Endothelial cell of umbilical vein (primary cell): ENCODE measurements at regions not wholly inside any gene's neighbourhood (a gene's known extent, or its start where the extent isn't known, plus 50 kb on each side); places are given as distances from the start of the nearest gene placed in this dataset.

ENCODE experiments used
- BruUV-seq: library from RNA; stranded (reverse); fragments of 400-500 nt; replicated peaks from 2 replicates; lab custom pipeline; 2021; lab: Mats Ljungman, UMichigan
- CTCF ChIA-PET: fragments of 300-600, 350-600 bp; sonication (Branson Sonifier 250); formaldehyde crosslinking; loops from one replicate; lab custom pipeline; 2021; ENCODE audit warnings: antibody characterized with exemption, inconsistent platforms; lab: Charles Lee
- POLR2A ChIA-PET: fragments of 300-600, 350-600 bp; sonication (Branson Sonifier 250); formaldehyde crosslinking; loops from one replicate; lab custom pipeline; 2021; ENCODE audit warnings: antibody characterized with exemption, inconsistent platforms; lab: Charles Lee
- DNase-seq: peaks from one replicate; pipeline ENCODE4 v3.0.0-alpha.2; 2011; ENCODE audit warnings: low read depth, low spot score
- FAIRE-seq: peaks from 2 replicates; lab custom pipeline; 2011; peaks lifted over from hg19 to GRCh38; lab: Jason Lieb, UNC
- H2AFZ ChIP-seq: 2 replicates; pipeline ENCODE4 v1.6.0; 2012; ENCODE audit warnings: low read depth, low read length, control low read depth, inconsistent platforms
- H3K27ac ChIP-seq: 2 replicates; pipeline ENCODE4 v1.5.1; 2011; ENCODE audit warnings: low read depth, mild to moderate bottlenecking, control low read depth, low read length, moderate library complexity; ENCODE audit not compliant: insufficient read depth
- H3K27me3 ChIP-seq, 2 experiments: 2 replicates each; pipeline versions ENCODE4 v1.6.0 to v1.6.1; 2011; ENCODE audit warnings: low read length in 2 of 2, mixed read lengths in 1 of 2; ENCODE audit not compliant: control insufficient read depth in 2 of 2, insufficient read depth in 2 of 2
- H3K36me3 ChIP-seq, 2 experiments: 2 replicates in 1 of 2; 3 replicates in 1 of 2; pipeline ENCODE4 v1.5.1; 2011; ENCODE audit warnings: low read length in 2 of 2, mild to moderate bottlenecking in 1 of 2, moderate library complexity in 1 of 2; ENCODE audit not compliant: control insufficient read depth in 2 of 2, insufficient read depth in 2 of 2; ENCODE audit errors: extremely low read depth in 1 of 2
- H3K4me1 ChIP-seq: 3 replicates; pipeline ENCODE4 v1.5.1; 2011; ENCODE audit warnings: mild to moderate bottlenecking, low read length; ENCODE audit not compliant: control insufficient read depth, insufficient read depth; ENCODE audit errors: extremely low read depth
- H3K4me2 ChIP-seq: 2 replicates; pipeline ENCODE4 v1.6.1; 2011; ENCODE audit warnings: low read length, control low read depth, mixed read lengths; ENCODE audit not compliant: insufficient read depth
- H3K4me3 ChIP-seq, 3 experiments: fragments of 200-600 bp in 1 of 3; sonication (generic), shearing (Covaris generic) in 1 of 3; replicated peaks in 1 of 3; 2 replicates each; pipeline ENCODE4 v1.5.1; 2011 to 2016; ENCODE audit warnings: control low read depth in 3 of 3, low read length in 3 of 3, mild to moderate bottlenecking in 2 of 3, inconsistent platforms in 1 of 3, low read depth in 1 of 3, moderate library complexity in 1 of 3; ENCODE audit not compliant: insufficient read depth in 1 of 3
- H3K79me2 ChIP-seq: 2 replicates; pipeline ENCODE4 v1.6.0; 2012; ENCODE audit warnings: low read length, inconsistent platforms; ENCODE audit not compliant: control insufficient read depth, insufficient read depth
- H3K9ac ChIP-seq: replicated peaks from 2 replicates; pipeline ENCODE3; 2011; ENCODE audit warnings: low read length, control low read depth; ENCODE audit not compliant: insufficient read depth; ENCODE audit errors: extremely low read depth
- H3K9me1 ChIP-seq: replicated peaks from 3 replicates; pipeline ENCODE4 v1.6.0; 2011; ENCODE audit warnings: mild to moderate bottlenecking, low read length; ENCODE audit not compliant: control insufficient read depth, insufficient read depth; ENCODE audit errors: extremely low read depth
- H3K9me3 ChIP-seq: replicated peaks from 2 replicates; pipeline ENCODE4 v1.5.1; 2012; ENCODE audit warnings: low read length, inconsistent platforms; ENCODE audit not compliant: control insufficient read depth, insufficient read depth
- H4K20me1 ChIP-seq: replicated peaks from 2 replicates; pipeline ENCODE3; 2011; ENCODE audit warnings: mild to moderate bottlenecking, low read length; ENCODE audit not compliant: control insufficient read depth, insufficient read depth; ENCODE audit errors: extremely low read depth
- EZH2 ChIP-seq: IDR thresholded peaks from 2 replicates; pipeline ENCODE4 v1.6.1; 2012; ENCODE audit warnings: borderline replicate concordance, low read depth, mild to moderate bottlenecking, moderate library complexity, low read length, inconsistent platforms; ENCODE audit not compliant: severe bottlenecking
- FOS ChIP-seq: IDR thresholded peaks from 2 replicates; pipeline ENCODE4 v1.6.1; 2011; ENCODE audit warnings: mild to moderate bottlenecking, low read length, moderate library complexity, borderline replicate concordance; ENCODE audit not compliant: insufficient read depth
- GATA2 ChIP-seq: IDR thresholded peaks from 2 replicates; pipeline ENCODE4 v1.7.0; 2011; ENCODE audit warnings: low read depth, mild to moderate bottlenecking, moderate library complexity, mixed read lengths, low read length; ENCODE audit not compliant: insufficient read length, insufficient read depth
- JUN ChIP-seq: IDR thresholded peaks from 2 replicates; pipeline ENCODE4 v1.6.1; 2011; ENCODE audit warnings: borderline replicate concordance, low read depth; ENCODE audit not compliant: insufficient read length, insufficient read depth
- MYC ChIP-seq: IDR thresholded peaks from one replicate; pipeline ENCODE4 v1.6.1; 2011; ENCODE audit warnings: mild to moderate bottlenecking, low read depth, low read length
- POLR2A ChIP-seq: IDR thresholded peaks from 2 replicates; pipeline ENCODE4 v1.6.1; 2012; ENCODE audit warnings: low read depth, mild to moderate bottlenecking, control low read depth, low read length
- POLR2AphosphoS5 ChIP-seq: IDR thresholded peaks from 2 replicates; pipeline ENCODE4 v1.6.1; 2012; ENCODE audit warnings: low read depth, mild to moderate bottlenecking, control low read depth, low read length, moderate library complexity; ENCODE audit not compliant: insufficient read depth
- dilution Hi-C: fragments of 300-500 bp; cut with MboI; formaldehyde crosslinking; loops from one replicate; pipeline ENCODE4 v1.15.0; 2019; ENCODE audit warnings: low sequenced_read_pairs; ENCODE audit not compliant: extremely low pct_ligation_motif_present
- intact Hi-C: fragments of 100-400 bp; cut with micrococcal nuclease; formaldehyde crosslinking; loops from one replicate; pipeline ENCODE4 v1.10.0; 2022
- TF ChIP-seq, protein P1 (sequence below), 2 donors: IDR thresholded peaks; 1 replicate in 1 of 2; 2 replicates in 1 of 2; pipeline ENCODE4 v1.5.1; 2011; ENCODE audit warnings: low read length in 2 of 2, mild to moderate bottlenecking in 2 of 2, moderate library complexity in 2 of 2, control low read depth in 1 of 2, inconsistent platforms in 1 of 2, low read depth in 1 of 2; ENCODE audit not compliant: insufficient read depth in 1 of 2; ENCODE audit errors: extremely low read depth in 1 of 2
- TF ChIP-seq, protein P2 (sequence below): IDR thresholded peaks from 2 replicates; pipeline ENCODE4 v1.6.1; 2011; ENCODE audit not compliant: insufficient read depth, insufficient read length

DNA sequence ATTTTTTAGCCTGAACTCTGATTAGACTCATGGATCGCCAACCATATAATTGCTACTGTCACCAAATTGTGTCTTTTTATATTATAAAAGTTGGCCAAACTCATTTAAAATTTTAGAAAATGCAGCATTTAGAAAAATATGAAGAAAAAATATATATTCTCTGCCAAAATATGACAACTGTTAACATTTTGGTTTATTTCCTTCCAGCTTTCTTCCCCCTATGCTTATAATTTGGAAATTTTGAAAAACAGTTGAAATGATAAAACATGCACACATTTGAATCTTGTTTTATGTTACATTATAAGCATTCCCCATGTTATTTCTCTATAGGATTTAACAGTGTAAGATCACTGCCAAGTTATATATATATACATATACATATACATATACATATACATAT, 1112.8 kb downstream of the TUSC7 start:
- no TSS peak for BruUV-seq
- no peak overlapping the region for H3K4me3 ChIP-seq
- no peaks in the 10 kb centered on the region for H3K9me3 ChIP-seq
- intact Hi-C loops (no loop called here), dilution Hi-C loops (no loop called here)
- H3K4me2 ChIP-seq: no peak overlapping the region
- H2AFZ ChIP-seq: no peak overlapping the region
- no peak overlapping the region for H3K27ac ChIP-seq
- CTCF ChIA-PET: no interaction called here
- DNase-seq: no peak
- POLR2A ChIA-PET: no interaction called here
- H3K27me3 ChIP-seq: no peaks in the 10 kb centered on the region
- H3K4me1 ChIP-seq: no peaks in the 10 kb centered on the region
- H3K9ac ChIP-seq: no peak overlapping the region
- TF ChIP-seq JUN (no peak), GATA2 (no peak), POLR2A (no peak), MYC (no peak), POLR2AphosphoS5 (no peak), FOS (no peak), EZH2 (no peak)
- TF ChIP-seq, protein P1, sequence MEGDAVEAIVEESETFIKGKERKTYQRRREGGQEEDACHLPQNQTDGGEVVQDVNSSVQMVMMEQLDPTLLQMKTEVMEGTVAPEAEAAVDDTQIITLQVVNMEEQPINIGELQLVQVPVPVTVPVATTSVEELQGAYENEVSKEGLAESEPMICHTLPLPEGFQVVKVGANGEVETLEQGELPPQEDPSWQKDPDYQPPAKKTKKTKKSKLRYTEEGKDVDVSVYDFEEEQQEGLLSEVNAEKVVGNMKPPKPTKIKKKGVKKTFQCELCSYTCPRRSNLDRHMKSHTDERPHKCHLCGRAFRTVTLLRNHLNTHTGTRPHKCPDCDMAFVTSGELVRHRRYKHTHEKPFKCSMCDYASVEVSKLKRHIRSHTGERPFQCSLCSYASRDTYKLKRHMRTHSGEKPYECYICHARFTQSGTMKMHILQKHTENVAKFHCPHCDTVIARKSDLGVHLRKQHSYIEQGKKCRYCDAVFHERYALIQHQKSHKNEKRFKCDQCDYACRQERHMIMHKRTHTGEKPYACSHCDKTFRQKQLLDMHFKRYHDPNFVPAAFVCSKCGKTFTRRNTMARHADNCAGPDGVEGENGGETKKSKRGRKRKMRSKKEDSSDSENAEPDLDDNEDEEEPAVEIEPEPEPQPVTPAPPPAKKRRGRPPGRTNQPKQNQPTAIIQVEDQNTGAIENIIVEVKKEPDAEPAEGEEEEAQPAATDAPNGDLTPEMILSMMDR (IDR thresholded peaks at IDR 0.05; ENCODE audit: extremely low read depth in 1 of 2, insufficient read depth in 1 of 2, low read depth in 1 of 2, low read length in 2 of 2): no peak
- TF ChIP-seq, protein P2, sequence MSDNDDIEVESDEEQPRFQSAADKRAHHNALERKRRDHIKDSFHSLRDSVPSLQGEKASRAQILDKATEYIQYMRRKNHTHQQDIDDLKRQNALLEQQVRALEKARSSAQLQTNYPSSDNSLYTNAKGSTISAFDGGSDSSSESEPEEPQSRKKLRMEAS: no peak
- H4K20me1 ChIP-seq: no peaks in the 10 kb centered on the region
- no peaks in the 10 kb centered on the region for H3K79me2 ChIP-seq
- H3K9me1 ChIP-seq: no peaks in the 10 kb centered on the region
- no peaks in the 10 kb centered on the region for H3K36me3 ChIP-seq
- no peak for FAIRE-seq
